CD14-positive monocyte (primary cell): ENCODE measurements at regions not wholly inside any gene's neighbourhood (a gene's known extent, or its start where the extent isn't known, plus 50 kb on each side); places are given as distances from the start of the nearest gene placed in this dataset.

Experiments used
- DNase-seq, 3 donors: peaks; one replicate each; pipeline ENCODE4 v3.0.0-alpha.2; 2011 to 2022
- H2AFZ ChIP-seq: 2 replicates; pipeline ENCODE4 v1.6.0; 2012; ENCODE audit warnings: mild to moderate bottlenecking, low read depth, low read length, inconsistent platforms; ENCODE audit not compliant: insufficient read depth, poor library complexity, severe bottlenecking
- H3K27ac ChIP-seq, 2 donors: 1 replicate in 1 of 2; 2 replicates in 1 of 2; pipeline ENCODE4 v1.5.1; 2012 to 2013; ENCODE audit warnings: low read length in 2 of 2, control low read depth in 1 of 2, inconsistent platforms in 1 of 2, low read depth in 1 of 2, mild to moderate bottlenecking in 1 of 2
- H3K27me3 ChIP-seq, 2 donors: one replicate each; pipeline versions ENCODE4 v1.6.0 to v1.6.1; 2011 to 2013; ENCODE audit warnings: low read length in 2 of 2; ENCODE audit not compliant: control insufficient read depth in 2 of 2, insufficient read depth in 2 of 2
- H3K36me3 ChIP-seq, 2 donors: replicated peaks in 1 of 2; 1 replicate in 1 of 2; 2 replicates in 1 of 2; pipeline versions ENCODE4 v1.5.1 to v1.6.1; 2012 to 2013; ENCODE audit warnings: low read length in 2 of 2, control low read depth in 1 of 2, inconsistent platforms in 1 of 2, mild to moderate bottlenecking in 1 of 2; ENCODE audit not compliant: insufficient read depth in 2 of 2, control insufficient read depth in 1 of 2
- H3K4me1 ChIP-seq, 2 donors: 1 replicate in 1 of 2; 2 replicates in 1 of 2; pipeline versions ENCODE4 v1.5.1 to v1.6.1; 2012 to 2013; ENCODE audit warnings: low read length in 2 of 2, control low read depth in 1 of 2, inconsistent platforms in 1 of 2, mild to moderate bottlenecking in 1 of 2, moderate library complexity in 1 of 2; ENCODE audit not compliant: insufficient read depth in 2 of 2, control insufficient read depth in 1 of 2
- H3K4me2 ChIP-seq: replicated peaks from 2 replicates; pipeline ENCODE3; 2012; ENCODE audit warnings: low read length, moderate library complexity, mild to moderate bottlenecking; ENCODE audit not compliant: poor library complexity, severe bottlenecking; ENCODE audit errors: extremely low read depth
- H3K4me3 ChIP-seq, 3 experiments: fragments of 200-600 bp in 1 of 3; sonication (generic) in 1 of 3; replicated peaks in 1 of 3; 1 replicate in 2 of 3; 2 replicates in 1 of 3; pipeline ENCODE4 v1.5.1; 2011 to 2013; ENCODE audit warnings: low read length in 3 of 3, mild to moderate bottlenecking in 3 of 3, control low read depth in 2 of 3, low read depth in 2 of 3, inconsistent platforms in 1 of 3, moderate library complexity in 1 of 3
- H3K79me2 ChIP-seq: 2 replicates; pipeline ENCODE4 v1.6.0; 2012; ENCODE audit warnings: mild to moderate bottlenecking, control low read depth, inconsistent platforms, low read length, moderate library complexity; ENCODE audit not compliant: insufficient read depth
- H3K9ac ChIP-seq: 2 replicates; pipeline ENCODE4 v1.6.0; 2017; ENCODE audit warnings: low read length, mild to moderate bottlenecking; ENCODE audit not compliant: insufficient read depth, poor library complexity, severe bottlenecking
- H3K9me3 ChIP-seq, 2 donors: replicated peaks in 1 of 2; 1 replicate in 1 of 2; 2 replicates in 1 of 2; pipeline versions ENCODE4 v1.5.1 to v1.6.1; 2012 to 2013; ENCODE audit warnings: low read length in 2 of 2, control low read depth in 1 of 2; ENCODE audit not compliant: control insufficient read depth in 1 of 2, insufficient read depth in 1 of 2
- H4K20me1 ChIP-seq: 2 replicates; pipeline ENCODE4 v1.6.0; 2012; ENCODE audit warnings: mild to moderate bottlenecking, low read length, control low read depth, moderate library complexity; ENCODE audit not compliant: insufficient read depth
- H3K27ac Mint-ChIP-seq, 7 donors: one replicate each; pipeline ENCODE4 v1.8.0; 2020; ENCODE audit warnings: mild to moderate bottlenecking in 7 of 7, mixed read lengths in 7 of 7, moderate library complexity in 6 of 7, inconsistent platforms in 2 of 7
- H3K27me3 Mint-ChIP-seq, 3 donors: one replicate each; pipeline ENCODE4 v1.8.0; 2021 to 2022; ENCODE audit warnings: low read depth in 3 of 3, mild to moderate bottlenecking in 3 of 3, mixed read lengths in 3 of 3, moderate library complexity in 3 of 3, inconsistent platforms in 1 of 3
- H3K36me3 Mint-ChIP-seq, 2 donors: one replicate each; pipeline ENCODE4 v1.8.0; 2020; ENCODE audit warnings: mixed read lengths in 2 of 2, inconsistent platforms in 1 of 2, mild to moderate bottlenecking in 1 of 2
- H3K4me1 Mint-ChIP-seq: one replicate; pipeline ENCODE4 v1.8.0; 2020; ENCODE audit warnings: mild to moderate bottlenecking, mixed read lengths
- H3K4me3 Mint-ChIP-seq, 2 donors: one replicate each; pipeline ENCODE4 v1.8.0; 2020; ENCODE audit warnings: mild to moderate bottlenecking in 2 of 2, mixed read lengths in 2 of 2, moderate library complexity in 1 of 2
- H3K9me3 Mint-ChIP-seq, 7 donors: one replicate each; pipeline ENCODE4 v1.8.0; 2020 to 2022; ENCODE audit warnings: mixed read lengths in 7 of 7, mild to moderate bottlenecking in 6 of 7, moderate library complexity in 6 of 7, inconsistent platforms in 2 of 7
- WGBS: methylation state at CpG from one replicate; pipeline ENCODE4 v1.1.5; 2013; ENCODE audit warnings: missing lambda C conversion rate; ENCODE audit not compliant: insufficient coverage; 5-methylcytosine and 5-hydroxymethylcytosine counted together
- intact Hi-C, 2 donors: fragments of 100-400 bp; cut with micrococcal nuclease; formaldehyde crosslinking; loops; one replicate each; pipeline versions ENCODE4 v1.15.0 to v1.15.1; 2023
- TF ChIP-seq, protein P1 (sequence below): fragments of 200-600 bp; IDR thresholded peaks from one replicate; pipeline ENCODE4 v1.8.0; 2022; ENCODE audit warnings: antibody characterized with exemption, mild to moderate bottlenecking

DNA sequence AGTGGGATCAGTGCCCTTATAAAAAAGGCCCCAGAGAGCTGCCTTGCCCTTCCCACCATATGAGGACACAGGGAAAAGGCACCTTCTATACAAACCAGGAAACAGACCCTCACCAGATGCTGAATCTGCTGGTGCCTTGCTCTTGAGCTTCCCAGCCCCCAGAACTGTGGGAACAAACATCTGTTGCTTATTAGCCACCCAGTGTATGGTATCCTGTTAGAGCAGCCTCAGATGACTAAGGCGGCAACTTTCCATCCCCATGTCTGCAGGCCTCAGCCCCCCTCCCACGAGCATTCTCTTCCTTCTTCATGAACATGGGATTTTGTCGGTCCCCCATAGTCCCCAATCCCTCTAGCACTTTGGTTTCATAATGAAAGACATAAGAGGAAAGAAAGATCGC is 202.5 kb upstream of the GAS1 start:
- no peak for DNase-seq
- no peaks in the 10 kb centered on the region for H3K36me3 Mint-ChIP-seq
- no peak overlapping the region for H3K4me3 ChIP-seq
- peaks cover 22 to 40% (median 26%) of the 10 kb centered on the region in 3 donors for H3K27me3 Mint-ChIP-seq
- H3K4me1 ChIP-seq, result peaks cover 3 to 6% of the 10 kb centered on the region in 2 donors
- H3K4me2 ChIP-seq, result no peak overlapping the region
- TF ChIP-seq, protein P1, sequence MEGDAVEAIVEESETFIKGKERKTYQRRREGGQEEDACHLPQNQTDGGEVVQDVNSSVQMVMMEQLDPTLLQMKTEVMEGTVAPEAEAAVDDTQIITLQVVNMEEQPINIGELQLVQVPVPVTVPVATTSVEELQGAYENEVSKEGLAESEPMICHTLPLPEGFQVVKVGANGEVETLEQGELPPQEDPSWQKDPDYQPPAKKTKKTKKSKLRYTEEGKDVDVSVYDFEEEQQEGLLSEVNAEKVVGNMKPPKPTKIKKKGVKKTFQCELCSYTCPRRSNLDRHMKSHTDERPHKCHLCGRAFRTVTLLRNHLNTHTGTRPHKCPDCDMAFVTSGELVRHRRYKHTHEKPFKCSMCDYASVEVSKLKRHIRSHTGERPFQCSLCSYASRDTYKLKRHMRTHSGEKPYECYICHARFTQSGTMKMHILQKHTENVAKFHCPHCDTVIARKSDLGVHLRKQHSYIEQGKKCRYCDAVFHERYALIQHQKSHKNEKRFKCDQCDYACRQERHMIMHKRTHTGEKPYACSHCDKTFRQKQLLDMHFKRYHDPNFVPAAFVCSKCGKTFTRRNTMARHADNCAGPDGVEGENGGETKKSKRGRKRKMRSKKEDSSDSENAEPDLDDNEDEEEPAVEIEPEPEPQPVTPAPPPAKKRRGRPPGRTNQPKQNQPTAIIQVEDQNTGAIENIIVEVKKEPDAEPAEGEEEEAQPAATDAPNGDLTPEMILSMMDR, result no peak
- H3K4me1 Mint-ChIP-seq, result peaks cover 7% of the 10 kb centered on the region
- 100% methylated on average over 1 of the region's 4 CpGs for WGBS
- H3K9me3 Mint-ChIP-seq, result peaks cover 0 to 15% (median 2%) of the 10 kb centered on the region in 7 donors
- intact Hi-C loops, result no loop called here
- no peak overlapping the region for H3K9ac ChIP-seq
- peaks cover 10 to 26% of the 10 kb centered on the region in 2 donors for H3K27me3 ChIP-seq
- H3K4me3 Mint-ChIP-seq, result no peak overlapping the region
- H4K20me1 ChIP-seq, result no peaks in the 10 kb centered on the region
- H3K27ac Mint-ChIP-seq, result no peak overlapping the region
- H3K9me3 ChIP-seq, result peaks cover 4 to 6% of the 10 kb centered on the region in 2 donors
- H3K27ac ChIP-seq, result no peak overlapping the region
- H3K79me2 ChIP-seq, result no peaks in the 10 kb centered on the region
- no peak overlapping the region for H2AFZ ChIP-seq
- no peaks in the 10 kb centered on the region for H3K36me3 ChIP-seq

DNA sequence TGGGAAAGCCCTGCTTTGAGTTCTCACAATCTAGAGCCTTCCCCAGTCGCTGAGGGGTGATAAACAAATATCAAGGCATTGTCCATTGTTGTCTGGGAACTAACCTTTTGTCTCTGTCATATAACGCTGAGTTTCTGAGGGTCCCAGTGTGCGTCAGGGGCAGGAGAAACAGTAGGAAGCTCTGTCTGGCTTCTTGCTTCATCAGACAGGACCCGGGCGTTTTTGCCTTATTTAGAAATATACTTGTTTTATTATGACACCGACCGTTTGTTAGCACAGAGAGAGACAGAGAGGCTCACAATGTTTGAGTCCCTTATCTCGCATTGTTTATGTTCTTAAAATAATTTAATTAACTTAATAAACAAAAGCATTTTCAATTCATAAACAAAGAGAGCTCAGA is 204.9 kb upstream of the GAS1 start:
- Histone ChIP-seq H3K27me3 (peaks cover 10 to 21% of the 10 kb centered on the region in 2 donors), H3K9ac (no peak overlapping the region), H3K4me2 (no peak overlapping the region), H4K20me1 (no peaks in the 10 kb centered on the region), H3K36me3 (no peaks in the 10 kb centered on the region), H3K79me2 (no peaks in the 10 kb centered on the region), H2AFZ (no peak overlapping the region), H3K9me3 (peaks cover 4 to 6% of the 10 kb centered on the region in 2 donors), H3K4me1 (peaks cover 3 to 6% of the 10 kb centered on the region in 2 donors), H3K4me3 (no peak overlapping the region), H3K27ac (no peak overlapping the region)
- intact Hi-C loops, result no loop called here
- H3K4me1 Mint-ChIP-seq, result peaks cover 7% of the 10 kb centered on the region
- peaks cover 0 to 18% (median 2%) of the 10 kb centered on the region in 7 donors for H3K9me3 Mint-ChIP-seq
- H3K36me3 Mint-ChIP-seq, result no peaks in the 10 kb centered on the region
- no peak for DNase-seq
- peaks cover 22 to 29% (median 25%) of the 10 kb centered on the region in 3 donors for H3K27me3 Mint-ChIP-seq
- no peak overlapping the region for H3K27ac Mint-ChIP-seq
- no peak overlapping the region for H3K4me3 Mint-ChIP-seq
- TF ChIP-seq, protein P1, result no peak
- WGBS, result 78% methylated on average over 3 of the region's 8 CpGs
